ENCODE measurements at regions not wholly inside any gene's neighbourhood (a gene's known extent, or its start where the extent isn't known, plus 50 kb on each side); places are given as distances from the start of the nearest gene placed in this dataset.

DNA sequence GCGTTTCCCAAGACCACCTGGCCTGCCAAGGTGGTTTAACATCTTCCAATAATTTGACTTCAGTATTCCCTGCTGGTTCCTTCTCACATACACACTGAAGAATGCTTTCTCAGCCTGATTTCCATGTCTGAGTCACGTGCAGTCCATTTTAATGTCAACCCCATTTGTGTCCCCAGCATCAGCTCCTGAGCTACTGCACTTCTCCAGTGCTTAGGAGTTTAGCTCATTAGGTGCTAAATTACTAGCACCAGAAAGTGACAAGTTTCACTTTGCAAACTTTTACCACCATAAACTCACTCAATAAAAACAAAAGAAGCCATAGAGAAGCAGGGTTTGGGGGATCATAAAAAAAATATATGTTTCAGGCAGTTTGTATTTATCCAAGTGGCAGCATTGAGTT lies 279.3 kb upstream of the SORCS1 start:
- Mint-ChIP-seq H3K27ac (no peak overlapping the region), H3K4me3 (no peak overlapping the region), H3K9me3 (no peaks in the 10 kb centered on the region), H3K4me1 (no peaks in the 10 kb centered on the region), H3K27me3 (ENCODE audit: low read depth) (no peaks in the 10 kb centered on the region), H3K36me3 (ENCODE audit: insufficient read depth in 1 of 3, low read depth in 3 of 3) (no peaks in the 10 kb centered on the region)
- no peak overlapping the region for H4K8ac ChIP-seq (replicated peaks; ENCODE audit: insufficient read length, low read depth, low read length)
- no peaks in the 10 kb centered on the region for H3K9me3 ChIP-seq (ENCODE audit: control insufficient read depth, low read depth, low read length)
- H3K23ac ChIP-seq (ENCODE audit: insufficient read length, low read depth, low read length): no peak overlapping the region
- H3K18ac ChIP-seq (ENCODE audit: insufficient read length, low read depth, low read length): no peak overlapping the region
- H2AFZ ChIP-seq (ENCODE audit: low read length): no peak overlapping the region
- no peak for DNase-seq
- H3K79me2 ChIP-seq (ENCODE audit: insufficient read depth, low read length): no peaks in the 10 kb centered on the region
- H3K4ac ChIP-seq (ENCODE audit: low read depth, low read length): no peak overlapping the region
- TF ChIP-seq, protein P1, sequence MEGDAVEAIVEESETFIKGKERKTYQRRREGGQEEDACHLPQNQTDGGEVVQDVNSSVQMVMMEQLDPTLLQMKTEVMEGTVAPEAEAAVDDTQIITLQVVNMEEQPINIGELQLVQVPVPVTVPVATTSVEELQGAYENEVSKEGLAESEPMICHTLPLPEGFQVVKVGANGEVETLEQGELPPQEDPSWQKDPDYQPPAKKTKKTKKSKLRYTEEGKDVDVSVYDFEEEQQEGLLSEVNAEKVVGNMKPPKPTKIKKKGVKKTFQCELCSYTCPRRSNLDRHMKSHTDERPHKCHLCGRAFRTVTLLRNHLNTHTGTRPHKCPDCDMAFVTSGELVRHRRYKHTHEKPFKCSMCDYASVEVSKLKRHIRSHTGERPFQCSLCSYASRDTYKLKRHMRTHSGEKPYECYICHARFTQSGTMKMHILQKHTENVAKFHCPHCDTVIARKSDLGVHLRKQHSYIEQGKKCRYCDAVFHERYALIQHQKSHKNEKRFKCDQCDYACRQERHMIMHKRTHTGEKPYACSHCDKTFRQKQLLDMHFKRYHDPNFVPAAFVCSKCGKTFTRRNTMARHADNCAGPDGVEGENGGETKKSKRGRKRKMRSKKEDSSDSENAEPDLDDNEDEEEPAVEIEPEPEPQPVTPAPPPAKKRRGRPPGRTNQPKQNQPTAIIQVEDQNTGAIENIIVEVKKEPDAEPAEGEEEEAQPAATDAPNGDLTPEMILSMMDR (conservative IDR thresholded peaks at IDR 0.05): no peak
- H2AK5ac ChIP-seq (ENCODE audit: insufficient read length, low read length): no peak overlapping the region
- no peaks in the 10 kb centered on the region for H3K23me2 ChIP-seq (ENCODE audit: insufficient read length, low read depth, low read length, poor library complexity, severe bottlenecking)
- H3K4me2 ChIP-seq (ENCODE audit: insufficient read depth, insufficient read length, low read length): no peak overlapping the region
- H4K20me1 ChIP-seq (ENCODE audit: control insufficient read depth, insufficient read depth, insufficient read length): no peaks in the 10 kb centered on the region
- no peak overlapping the region for H4K5ac ChIP-seq (ENCODE audit: insufficient read length, low read depth, low read length)
- WGBS (ENCODE audit: extremely low coverage, insufficient read length, low lambda C conversion rate): no CpG with 5 or more reads among the region's 2 CpGs
- H4K91ac ChIP-seq (ENCODE audit: insufficient read length, low read depth, low read length): no peak overlapping the region
- H2BK12ac ChIP-seq (ENCODE audit: insufficient read length, low read depth, low read length): no peak overlapping the region
- no peak overlapping the region for H3T11ph ChIP-seq (ENCODE audit: low read length)
- H3K9ac ChIP-seq (ENCODE audit: extremely low read depth, insufficient read length, low read length): no peak overlapping the region
- H2BK120ac ChIP-seq (ENCODE audit: low read depth, low read length, poor library complexity, severe bottlenecking): no peak overlapping the region
- no peak overlapping the region for H3K14ac ChIP-seq (ENCODE audit: insufficient read depth, low read length)
- H3K4me1 ChIP-seq (ENCODE audit: insufficient read depth, low read length): no peaks in the 10 kb centered on the region
- H3K27ac ChIP-seq (ENCODE audit: insufficient read length, low read depth, low read length): no peak overlapping the region
- H2BK15ac ChIP-seq (ENCODE audit: low read depth, low read length): no peak overlapping the region
- no peak overlapping the region for H3K56ac ChIP-seq (ENCODE audit: insufficient read length, low read depth, low read length)
- no peaks in the 10 kb centered on the region for H3K27me3 ChIP-seq (ENCODE audit: insufficient read depth, low read length)
- H2BK5ac ChIP-seq (ENCODE audit: insufficient read length, low read length): no peak overlapping the region
- no peaks in the 10 kb centered on the region for H3K79me1 ChIP-seq (ENCODE audit: insufficient read depth, low read depth, low read length, poor library complexity, severe bottlenecking)
- H2BK20ac ChIP-seq (ENCODE audit: low read depth, low read length, poor library complexity, severe bottlenecking): no peak overlapping the region

Data from H9 (cell line).